Astrocyte of the spinal cord (primary cell): ENCODE measurements at regions not wholly inside any gene's neighbourhood (a gene's known extent, or its start where the extent isn't known, plus 50 kb on each side); places are given as distances from the start of the nearest gene placed in this dataset.

Experiments
- DNase-seq: peaks from one replicate; pipeline ENCODE4 v3.0.0; 2011; ENCODE audit warnings: low read depth, low spot score
- H3K4me3 ChIP-seq: 2 replicates; pipeline ENCODE4 v1.5.1; 2011; ENCODE audit warnings: low read depth, mild to moderate bottlenecking, low read length, moderate library complexity
- in situ Hi-C: cut with HindIII; loops from 2 replicates; pipeline ENCODE4 v1.10.0; 2017; ENCODE audit warnings: low sequenced_read_pairs
- TF ChIP-seq, protein P1 (sequence below): IDR thresholded peaks from 2 replicates; pipeline ENCODE4 v1.5.1; 2012; ENCODE audit warnings: low read depth, mild to moderate bottlenecking, low read length, inconsistent platforms

GRCh38 chr6:44558024-44558831, 170.7 kb downstream of the CDC5L start:
- in situ Hi-C loops, result no loop called here
- TF ChIP-seq, protein P1, sequence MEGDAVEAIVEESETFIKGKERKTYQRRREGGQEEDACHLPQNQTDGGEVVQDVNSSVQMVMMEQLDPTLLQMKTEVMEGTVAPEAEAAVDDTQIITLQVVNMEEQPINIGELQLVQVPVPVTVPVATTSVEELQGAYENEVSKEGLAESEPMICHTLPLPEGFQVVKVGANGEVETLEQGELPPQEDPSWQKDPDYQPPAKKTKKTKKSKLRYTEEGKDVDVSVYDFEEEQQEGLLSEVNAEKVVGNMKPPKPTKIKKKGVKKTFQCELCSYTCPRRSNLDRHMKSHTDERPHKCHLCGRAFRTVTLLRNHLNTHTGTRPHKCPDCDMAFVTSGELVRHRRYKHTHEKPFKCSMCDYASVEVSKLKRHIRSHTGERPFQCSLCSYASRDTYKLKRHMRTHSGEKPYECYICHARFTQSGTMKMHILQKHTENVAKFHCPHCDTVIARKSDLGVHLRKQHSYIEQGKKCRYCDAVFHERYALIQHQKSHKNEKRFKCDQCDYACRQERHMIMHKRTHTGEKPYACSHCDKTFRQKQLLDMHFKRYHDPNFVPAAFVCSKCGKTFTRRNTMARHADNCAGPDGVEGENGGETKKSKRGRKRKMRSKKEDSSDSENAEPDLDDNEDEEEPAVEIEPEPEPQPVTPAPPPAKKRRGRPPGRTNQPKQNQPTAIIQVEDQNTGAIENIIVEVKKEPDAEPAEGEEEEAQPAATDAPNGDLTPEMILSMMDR, result no peak
- H3K4me3 ChIP-seq, result no peak overlapping the region
- DNase-seq, result no peak

DNA sequence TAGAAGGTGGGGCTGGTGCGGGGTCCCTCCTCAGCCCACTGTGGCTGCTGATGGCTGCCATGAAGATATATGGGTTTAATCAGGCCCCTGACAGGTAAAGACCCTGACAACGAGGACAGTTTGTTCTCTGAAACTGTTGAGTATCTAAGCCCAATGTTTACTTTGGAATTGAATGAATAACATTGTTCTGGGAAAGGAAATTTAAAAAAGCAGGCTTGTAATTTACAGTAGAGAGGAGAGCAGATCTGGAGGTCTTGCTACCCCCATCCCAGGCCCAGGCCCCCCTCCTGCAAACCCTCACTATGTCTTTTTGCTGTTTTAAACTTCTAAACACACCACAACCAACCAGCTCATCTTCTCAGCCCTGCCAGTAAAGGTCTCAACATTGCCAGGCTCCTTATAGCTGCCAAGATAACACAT, 171.3 kb downstream of the CDC5L start:
- TF ChIP-seq, protein P1, result no peak
- no peak overlapping the region for H3K4me3 ChIP-seq
- DNase-seq, result peak; percentile 69
- in situ Hi-C loops, result no loop called here

DNA sequence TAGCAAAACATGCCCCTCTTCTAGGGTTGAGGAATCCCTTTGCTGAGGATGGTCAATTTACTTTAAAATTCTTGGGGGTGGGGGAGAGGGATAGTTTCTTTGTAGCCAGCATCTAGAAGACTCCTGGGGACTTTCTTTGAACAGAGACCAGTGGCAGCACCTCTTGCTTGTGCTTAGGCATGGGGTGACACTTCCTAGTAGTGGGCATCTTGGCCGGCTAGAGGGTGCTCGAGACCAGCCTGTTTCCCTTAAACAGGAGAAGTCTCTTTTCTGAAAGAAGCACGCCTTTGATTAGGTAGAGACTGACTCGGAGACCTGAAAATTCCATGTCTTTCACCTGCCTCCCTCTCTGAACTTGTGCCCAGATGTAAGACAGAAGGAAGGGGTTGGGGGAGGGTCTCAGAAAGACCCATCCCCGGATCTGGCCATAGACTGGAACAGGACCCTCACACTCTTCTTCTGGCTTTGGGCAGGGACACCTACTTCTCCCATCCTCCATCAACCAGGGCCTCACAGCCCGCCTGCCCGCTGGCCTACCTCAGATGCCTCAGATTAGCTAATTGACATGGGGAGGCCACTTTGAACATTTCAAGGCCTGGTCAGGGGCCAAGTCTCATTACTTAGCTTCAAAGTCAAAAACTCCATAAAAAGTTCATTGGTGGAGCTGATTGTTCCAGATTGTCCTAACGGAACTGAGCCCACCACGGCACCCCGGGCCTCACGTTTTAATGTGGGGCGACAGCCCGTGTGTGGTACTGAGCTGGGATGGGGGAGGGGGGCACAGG, 172.2 kb downstream of the CDC5L start:
- in situ Hi-C loops, result no loop called here
- TF ChIP-seq, protein P1, result no peak

DNA sequence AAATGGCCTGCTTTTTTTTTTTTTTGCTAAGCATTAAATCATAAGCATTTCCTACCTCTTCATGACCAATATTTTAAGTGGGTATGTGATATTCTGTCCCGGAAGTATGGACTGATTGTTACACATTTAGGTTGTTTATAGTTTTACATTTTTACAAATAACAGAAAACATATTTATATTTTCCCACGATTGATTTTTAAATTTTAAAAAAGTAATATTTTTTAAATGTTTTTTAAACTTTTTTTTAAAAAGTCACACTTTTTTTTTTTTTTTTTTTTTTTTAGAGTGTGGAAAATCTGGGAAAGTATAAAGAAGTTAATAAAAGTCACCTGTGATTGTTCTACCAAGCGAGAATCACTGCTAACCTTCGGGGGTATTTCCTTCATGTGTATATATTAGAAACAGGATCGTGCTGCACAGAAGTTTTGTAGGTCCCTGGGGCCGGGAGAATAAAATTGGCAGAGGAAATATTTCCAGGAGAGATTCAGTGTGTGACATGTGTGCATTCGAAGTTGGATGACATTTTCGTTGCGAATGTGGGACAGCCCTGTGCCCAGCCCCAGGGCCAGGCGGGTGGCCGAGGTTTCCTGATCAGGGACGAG, 173.1 kb downstream of the CDC5L start:
- in situ Hi-C loops, result no loop called here
- TF ChIP-seq, protein P1, result no peak
- H3K4me3 ChIP-seq, result no peak overlapping the region
- no peak for DNase-seq

More for the DNA sequence above, 172.2 kb downstream of the CDC5L start:
- DNase-seq, result no peak
- no peak overlapping the region for H3K4me3 ChIP-seq

- in situ Hi-C loops, result no loop called here
- TF ChIP-seq, protein P1, result no peak
- no peak overlapping the region for H3K4me3 ChIP-seq
- no peak for DNase-seq
These were observed 173.6 kb downstream of the CDC5L start for GRCh38 chr6:44561060-44561623.
